22Rv1 (cell line): ENCODE measurements at regions not wholly inside any gene's neighbourhood (a gene's known extent, or its start where the extent isn't known, plus 50 kb on each side); places are given as distances from the start of the nearest gene placed in this dataset.

Experiments used
- H3K27ac ChIP-seq: fragments of 450-650 bp; 2 replicates; pipeline ENCODE4 v1.5.1; 2017
- CTCF ChIP-seq: fragments of 450-650 bp; IDR thresholded peaks from 2 replicates; pipeline ENCODE4 v1.5.1; 2017; ENCODE audit warnings: mild to moderate bottlenecking
- ZFX ChIP-seq: fragments of 450-650 bp; IDR thresholded peaks from 2 replicates; pipeline ENCODE4 v1.6.1; 2017; ENCODE audit warnings: antibody characterized with exemption, borderline replicate concordance

GRCh38 chr5:104146652-104147051 is 584.1 kb upstream of the NUDT12 start:
- no peak overlapping the region for H3K27ac ChIP-seq
- TF ChIP-seq CTCF, result no peak
- TF ChIP-seq ZFX, result no peak

- no peak for TF ChIP-seq ZFX
- TF ChIP-seq CTCF, result no peak
- no peak overlapping the region for H3K27ac ChIP-seq
Measured at GRCh38 chr5:104139840-104140239, 577.3 kb upstream of the NUDT12 start.

GRCh38 chr5:104130320-104130719 is 567.7 kb upstream of the NUDT12 start:
- no peak for TF ChIP-seq CTCF
- TF ChIP-seq ZFX, result no peak
- no peak overlapping the region for H3K27ac ChIP-seq

GRCh38 chr5:104128348-104128747 is 565.8 kb upstream of the NUDT12 start:
- TF ChIP-seq ZFX (no peak), CTCF (no peak)
- no peak overlapping the region for H3K27ac ChIP-seq

- TF ChIP-seq ZFX (no peak), CTCF (no peak)
- H3K27ac ChIP-seq, result no peak overlapping the region
Measured at GRCh38 chr5:104126980-104127379, 564.4 kb upstream of the NUDT12 start.

- H3K27ac ChIP-seq, result no peak overlapping the region
- TF ChIP-seq CTCF, result no peak
- TF ChIP-seq ZFX, result no peak
Measured at GRCh38 chr5:104119529-104119928, 556.9 kb upstream of the NUDT12 start.

GRCh38 chr5:104111632-104112031 is 549.0 kb upstream of the NUDT12 start:
- H3K27ac ChIP-seq, result no peak overlapping the region
- no peak for TF ChIP-seq CTCF
- no peak for TF ChIP-seq ZFX
